MM.1S (cell line): ENCODE measurements at regions not wholly inside any gene's neighbourhood (a gene's known extent, or its start where the extent isn't known, plus 50 kb on each side); places are given as distances from the start of the nearest gene placed in this dataset.

Experiments
- DNase-seq: peaks from one replicate; pipeline ENCODE4 v3.0.0-alpha.2; 2015
- H2AFZ ChIP-seq: fragments of 300-600 bp; sonication (generic); 2 replicates; pipeline ENCODE4 v1.6.0; 2016; ENCODE audit warnings: antibody characterized with exemption, low read length
- H3F3A ChIP-seq: fragments of 300-600 bp; sonication (generic); 2 replicates; pipeline ENCODE4 v1.6.1; 2016; ENCODE audit warnings: mild to moderate bottlenecking, antibody characterized with exemption, low read length, moderate library complexity, mixed read lengths; ENCODE audit not compliant: insufficient read depth
- H3K27ac ChIP-seq: fragments of 300-600 bp; sonication (generic); 2 replicates; pipeline ENCODE4 v1.5.1; 2016; ENCODE audit warnings: mild to moderate bottlenecking, low read length
- H3K27me3 ChIP-seq: fragments of 300-600 bp; sonication (generic); replicated peaks from 2 replicates; pipeline ENCODE4 v1.6.0; 2016; ENCODE audit warnings: low read length; ENCODE audit not compliant: insufficient read depth
- H3K36me3 ChIP-seq: fragments of 300-600 bp; sonication (generic); replicated peaks from 2 replicates; pipeline ENCODE4 v1.6.1; 2016; ENCODE audit warnings: mild to moderate bottlenecking, low read length, mixed read lengths; ENCODE audit not compliant: insufficient read depth
- H3K4me1 ChIP-seq: fragments of 300-600 bp; sonication (generic); 2 replicates; pipeline ENCODE4 v1.6.1; 2016; ENCODE audit warnings: low read length, mixed read lengths
- H3K4me2 ChIP-seq: fragments of 300-600 bp; sonication (generic); 2 replicates; pipeline ENCODE4 v1.6.0; 2016; ENCODE audit warnings: low read depth, low read length
- H3K4me3 ChIP-seq: fragments of 300-600 bp; sonication (generic); 2 replicates; pipeline ENCODE4 v1.5.1; 2016; ENCODE audit warnings: low read length, mixed read lengths
- H3K79me2 ChIP-seq: fragments of 300-600 bp; sonication (generic); 2 replicates; pipeline ENCODE4 v1.6.1; 2016; ENCODE audit warnings: mixed run types, low read length, mixed read lengths
- H3K9ac ChIP-seq: fragments of 300-600 bp; sonication (generic); 2 replicates; pipeline ENCODE4 v1.6.1; 2016; ENCODE audit warnings: low read length, mixed read lengths
- H3K9me2 ChIP-seq: fragments of 300-600 bp; sonication (generic); replicated peaks from 2 replicates; pipeline ENCODE4 v1.6.1; 2016; ENCODE audit warnings: mild to moderate bottlenecking, low read length, mixed read lengths; ENCODE audit not compliant: insufficient read depth
- H3K9me3 ChIP-seq: fragments of 300-600 bp; sonication (generic); replicated peaks from 2 replicates; pipeline ENCODE4 v1.6.1; 2016; ENCODE audit warnings: mild to moderate bottlenecking, low read length, mixed read lengths; ENCODE audit not compliant: insufficient read depth
- H4K20me1 ChIP-seq: fragments of 300-600 bp; sonication (generic); 2 replicates; pipeline ENCODE4 v1.6.1; 2016; ENCODE audit warnings: mild to moderate bottlenecking, low read length, moderate library complexity, mixed read lengths; ENCODE audit not compliant: insufficient read depth
- CTCF ChIP-seq: fragments of 300-600 bp; sonication (generic); IDR thresholded peaks from 2 replicates; pipeline ENCODE4 v1.5.1; 2016; ENCODE audit warnings: antibody characterized with exemption, low read length, mixed read lengths
- EZH2 ChIP-seq: fragments of 300-600 bp; sonication (generic); optimal IDR thresholded peaks from 2 replicates; pipeline ENCODE3; 2017; ENCODE audit warnings: low read depth, mild to moderate bottlenecking, antibody characterized with exemption, low read length, mixed read lengths
- EZH2phosphoT487 ChIP-seq: fragments of 300-600 bp; sonication (generic); IDR thresholded peaks from 2 replicates; pipeline ENCODE4 v1.6.1; 2018; ENCODE audit warnings: antibody characterized with exemption, low read length

- H3K79me2 ChIP-seq, result no peaks in the 10 kb centered on the region
- no peaks in the 10 kb centered on the region for H3K27me3 ChIP-seq
- no peak overlapping the region for H3K4me2 ChIP-seq
- H3K4me3 ChIP-seq, result no peak overlapping the region
- no peaks in the 10 kb centered on the region for H3K9me2 ChIP-seq
- H3K27ac ChIP-seq, result no peak overlapping the region
- no peaks in the 10 kb centered on the region for H4K20me1 ChIP-seq
- H3K4me1 ChIP-seq, result no peaks in the 10 kb centered on the region
- no peaks in the 10 kb centered on the region for H3F3A ChIP-seq
- TF ChIP-seq CTCF, result no peak
- no peak for TF ChIP-seq EZH2phosphoT487
- no peak for TF ChIP-seq EZH2
- H2AFZ ChIP-seq, result no peak overlapping the region
- H3K9me3 ChIP-seq, result no peaks in the 10 kb centered on the region
- no peaks in the 10 kb centered on the region for H3K36me3 ChIP-seq
- no peak overlapping the region for H3K9ac ChIP-seq
- DNase-seq, result no peak
Observed at GRCh38 chr6:8536122-8536521, 100.8 kb upstream of the SLC35B3 start.

DNA sequence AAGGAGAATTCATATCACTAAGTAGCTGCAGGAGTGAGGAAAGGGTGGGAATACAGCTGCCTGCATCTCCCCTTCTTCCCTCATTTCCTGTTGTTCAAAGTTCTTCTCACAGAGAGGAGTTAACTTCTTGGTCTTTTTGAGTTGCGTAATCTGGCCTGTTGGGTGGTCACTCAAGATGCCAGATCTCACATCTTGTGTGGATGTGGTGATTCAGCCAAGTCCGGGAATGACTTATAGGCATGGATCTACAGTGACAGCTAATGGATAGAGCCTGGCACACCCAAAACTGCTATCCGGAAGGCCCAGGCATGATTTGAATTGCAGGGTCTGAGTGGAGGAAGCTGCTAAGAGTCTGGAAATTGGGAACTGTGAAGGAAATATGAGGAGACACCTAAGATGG is 100.2 kb upstream of the SLC35B3 start:
- Histone ChIP-seq H4K20me1 (no peaks in the 10 kb centered on the region), H2AFZ (no peak overlapping the region), H3K27me3 (no peaks in the 10 kb centered on the region), H3K9ac (no peak overlapping the region), H3K36me3 (no peaks in the 10 kb centered on the region), H3K4me2 (no peak overlapping the region), H3K4me3 (no peak overlapping the region), H3K9me3 (no peaks in the 10 kb centered on the region), H3K27ac (no peak overlapping the region), H3K4me1 (no peaks in the 10 kb centered on the region), H3F3A (no peaks in the 10 kb centered on the region), H3K79me2 (no peaks in the 10 kb centered on the region), H3K9me2 (no peaks in the 10 kb centered on the region)
- no peak for DNase-seq
- TF ChIP-seq CTCF, result no peak
- TF ChIP-seq EZH2, result no peak
- no peak for TF ChIP-seq EZH2phosphoT487

GRCh38 chr6:8530785-8531435 is 95.6 kb upstream of the SLC35B3 start:
- Histone ChIP-seq H3K9me2 (no peaks in the 10 kb centered on the region), H3F3A (no peaks in the 10 kb centered on the region), H4K20me1 (no peaks in the 10 kb centered on the region), H2AFZ (no peak overlapping the region), H3K4me1 (no peaks in the 10 kb centered on the region), H3K4me2 (no peak overlapping the region), H3K9ac (no peak overlapping the region), H3K27me3 (no peaks in the 10 kb centered on the region), H3K79me2 (no peaks in the 10 kb centered on the region), H3K4me3 (no peak overlapping the region), H3K27ac (no peak overlapping the region), H3K9me3 (no peaks in the 10 kb centered on the region), H3K36me3 (no peaks in the 10 kb centered on the region)
- TF ChIP-seq CTCF (no peak), EZH2 (no peak), EZH2phosphoT487 (no peak)
- no peak for DNase-seq
